GM18505 (cell line): ENCODE measurements at regions not wholly inside any gene's neighbourhood (a gene's known extent, or its start where the extent isn't known, plus 50 kb on each side); places are given as distances from the start of the nearest gene placed in this dataset.

ENCODE experiments used
- ATAC-seq: cut with Tn5 transposase; IDR thresholded peaks from one replicate; pipeline ENCODE4 v1.9.1; 2021; ENCODE audit not compliant: unreplicated experiment
- POLR2A ChIP-seq: IDR thresholded peaks from 4 replicates; pipeline ENCODE4 v1.6.1; 2011; ENCODE audit warnings: borderline replicate concordance; ENCODE audit not compliant: insufficient read depth, insufficient read length; ENCODE audit errors: extremely low read depth

- ATAC-seq = no peak
- TF ChIP-seq POLR2A = no peak
Observed at GRCh38 chr2:128639693-128640092, 321.0 kb upstream of the HS6ST1 start.

GRCh38 chr2:128640166-128640844, 321.6 kb upstream of the HS6ST1 start:
- no peak for ATAC-seq
- TF ChIP-seq POLR2A = no peak

- ATAC-seq = no peak
Observed at GRCh38 chr2:128640845-128641360, 322.2 kb upstream of the HS6ST1 start.

GRCh38 chr2:128641421-128642080, 322.9 kb upstream of the HS6ST1 start:
- no peak for TF ChIP-seq POLR2A
- ATAC-seq = no peak

More at GRCh38 chr2:128640845-128641360, 322.2 kb upstream of the HS6ST1 start:
- no peak for TF ChIP-seq POLR2A

- no peak for TF ChIP-seq POLR2A
- ATAC-seq = no peak
Observed at GRCh38 chr2:128642316-128642715, 323.6 kb upstream of the HS6ST1 start.

- no peak for ATAC-seq
Observed at GRCh38 chr2:128642821-128643220, 324.2 kb upstream of the HS6ST1 start.

GRCh38 chr2:128643221-128644065, 324.8 kb upstream of the HS6ST1 start:
- no peak for TF ChIP-seq POLR2A
- no peak for ATAC-seq

More at GRCh38 chr2:128642821-128643220, 324.2 kb upstream of the HS6ST1 start:
- no peak for TF ChIP-seq POLR2A

- ATAC-seq = no peak
- TF ChIP-seq POLR2A = no peak
Observed at GRCh38 chr2:128644156-128644555, 325.5 kb upstream of the HS6ST1 start.

- no peak for ATAC-seq
- no peak for TF ChIP-seq POLR2A
Observed at GRCh38 chr2:128644718-128645256, 326.1 kb upstream of the HS6ST1 start.

- no peak for ATAC-seq
- no peak for TF ChIP-seq POLR2A
Observed at GRCh38 chr2:128645631-128646030, 327.0 kb upstream of the HS6ST1 start.

- TF ChIP-seq POLR2A = no peak
- ATAC-seq = no peak
Observed at GRCh38 chr2:128646091-128646490, 327.4 kb upstream of the HS6ST1 start.

- ATAC-seq = no peak
- no peak for TF ChIP-seq POLR2A
Observed at GRCh38 chr2:128646691-128647090, 328.0 kb upstream of the HS6ST1 start.

- TF ChIP-seq POLR2A = no peak
- no peak for ATAC-seq
Observed at GRCh38 chr2:128651000-128651399, 332.3 kb upstream of the HS6ST1 start.
